Muscle of arm (tissue), 1 donor: ENCODE measurements at regions not wholly inside any gene's neighbourhood (a gene's known extent, or its start where the extent isn't known, plus 50 kb on each side); places are given as distances from the start of the nearest gene placed in this dataset.
"Not testable (repeated sequence)": the region's sequence is repeated elsewhere in the genome, so short reads cannot be mapped to it uniquely, and the experiment has no call there.

Experiments
- DNase-seq: peaks from one replicate; pipeline ENCODE4 v3.0.0-alpha.2; 2013

DNA sequence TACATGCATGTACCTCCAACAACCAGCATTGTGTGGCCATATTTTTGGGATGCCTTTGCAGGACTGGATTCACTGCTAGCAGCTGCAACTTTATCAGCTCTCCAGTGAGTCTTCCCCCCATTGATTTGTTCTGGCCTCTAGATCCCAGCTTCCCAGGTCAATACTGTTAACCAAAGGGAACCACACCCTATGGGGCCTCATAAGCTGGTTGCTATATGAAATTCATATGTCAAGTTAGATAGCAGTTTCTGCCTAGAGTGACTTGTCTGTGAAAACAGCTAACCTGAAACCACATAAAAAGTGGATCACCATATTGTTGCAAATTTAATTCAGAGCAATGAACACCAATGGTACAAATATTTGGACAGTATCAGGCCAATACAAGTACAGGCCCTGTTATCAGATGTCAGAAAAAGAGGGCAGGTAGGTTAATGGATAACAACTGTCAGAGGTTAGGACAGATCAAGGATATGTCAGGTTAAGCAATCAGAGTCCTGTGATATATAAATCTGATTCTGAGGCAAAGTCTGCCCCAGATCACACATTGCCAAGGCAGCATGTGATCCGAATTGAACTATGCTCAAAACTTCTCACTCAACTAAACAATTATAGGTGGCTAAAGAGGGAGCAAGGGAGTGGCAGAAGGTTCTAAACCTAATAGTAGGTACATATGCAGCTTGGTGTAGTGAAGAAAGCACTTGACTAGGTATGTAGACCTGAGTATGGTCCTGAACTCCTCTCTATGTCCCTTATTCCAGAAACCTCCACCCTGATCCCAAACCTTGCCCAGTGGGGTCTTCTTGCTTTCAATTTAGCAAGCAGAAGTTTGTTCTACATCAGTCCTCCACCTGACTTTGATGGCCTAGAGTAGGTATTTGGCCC, 94.7 kb upstream of the FOXN2 start:
- DNase-seq = no peak

DNA sequence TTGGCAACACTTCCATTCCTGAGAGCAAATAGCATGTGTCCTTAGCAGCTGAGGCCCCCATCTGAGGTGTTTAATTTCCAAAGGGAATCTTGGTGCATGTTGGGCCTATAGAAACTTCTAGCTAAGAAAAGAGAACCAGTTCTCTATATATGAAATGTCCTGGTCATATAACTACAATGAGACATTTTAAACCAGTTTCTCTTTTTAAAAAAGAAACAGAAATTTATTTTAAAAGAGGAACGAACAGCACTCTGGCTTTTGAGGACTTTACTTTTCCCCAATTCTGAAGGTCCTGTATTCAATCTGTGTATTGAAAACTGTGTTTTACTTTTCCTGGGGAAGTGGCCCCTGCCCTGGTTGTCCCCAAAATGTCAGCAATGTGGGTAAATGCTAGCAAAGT, 94.0 kb upstream of the FOXN2 start:
- no peak for DNase-seq

DNA sequence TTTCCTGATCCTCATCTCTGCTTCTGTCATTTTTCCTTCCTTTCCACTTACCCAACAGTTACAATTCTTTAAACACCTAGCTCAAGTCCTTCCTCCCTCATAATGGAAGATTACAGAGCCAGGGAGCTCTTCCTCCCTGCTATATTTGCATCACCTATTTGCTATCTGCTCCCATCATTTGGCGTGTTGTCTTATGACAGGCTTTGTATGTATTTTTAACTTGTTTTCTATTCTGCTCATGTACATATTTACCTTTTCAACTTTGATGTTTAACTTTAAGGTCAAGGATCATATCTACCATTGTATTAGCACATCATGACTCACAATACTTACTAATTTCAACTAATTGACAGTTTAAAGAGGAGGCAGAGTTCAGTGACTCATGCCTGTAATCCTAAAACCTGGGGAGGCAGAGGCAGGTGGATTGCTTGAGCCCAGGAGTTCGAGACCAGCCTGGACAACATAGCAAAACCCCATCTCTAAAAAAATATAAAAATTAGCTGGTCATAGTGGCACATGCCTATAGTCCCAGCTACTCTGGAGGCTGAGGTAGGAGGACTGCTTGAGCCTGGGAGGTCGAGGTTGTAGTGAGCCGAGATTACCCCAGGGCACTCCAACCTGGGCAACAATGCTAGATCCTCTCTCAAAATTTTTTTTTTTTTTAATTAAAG, 92.5 kb upstream of the FOXN2 start:
- no peak for DNase-seq

DNA sequence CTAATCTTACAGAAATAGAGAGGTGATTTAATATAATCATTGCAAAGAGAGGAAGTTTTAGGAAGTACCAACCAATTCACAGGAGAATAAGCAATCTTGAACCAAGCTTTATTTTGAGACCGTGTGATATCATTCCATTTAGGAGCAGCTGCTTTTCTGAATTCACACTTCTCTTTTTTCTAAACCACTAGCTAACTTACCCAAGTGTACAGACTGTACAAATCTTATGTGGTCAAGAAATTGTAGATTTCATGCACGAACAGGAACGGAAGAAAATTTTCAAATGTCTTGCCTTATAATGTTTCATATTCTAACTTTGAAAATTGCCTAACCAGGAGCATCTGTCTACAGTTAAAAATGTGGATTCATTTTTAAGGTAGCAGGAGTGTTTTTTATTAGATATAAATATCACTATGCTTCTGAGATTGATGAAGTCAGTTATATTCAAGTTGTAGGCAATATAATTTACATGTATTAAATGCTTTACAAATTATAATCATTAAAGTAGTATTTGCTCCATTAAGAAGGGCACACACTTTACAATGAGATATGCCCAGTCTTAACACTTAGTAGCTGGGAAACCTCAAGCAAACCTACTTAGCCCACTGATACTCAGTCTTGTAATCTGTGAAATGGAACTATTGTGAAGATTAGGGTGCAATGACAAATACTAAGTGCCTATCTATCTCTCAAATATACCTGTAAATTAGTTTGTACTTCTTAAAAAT, 86.7 kb upstream of the FOXN2 start:
- DNase-seq = no peak

DNA sequence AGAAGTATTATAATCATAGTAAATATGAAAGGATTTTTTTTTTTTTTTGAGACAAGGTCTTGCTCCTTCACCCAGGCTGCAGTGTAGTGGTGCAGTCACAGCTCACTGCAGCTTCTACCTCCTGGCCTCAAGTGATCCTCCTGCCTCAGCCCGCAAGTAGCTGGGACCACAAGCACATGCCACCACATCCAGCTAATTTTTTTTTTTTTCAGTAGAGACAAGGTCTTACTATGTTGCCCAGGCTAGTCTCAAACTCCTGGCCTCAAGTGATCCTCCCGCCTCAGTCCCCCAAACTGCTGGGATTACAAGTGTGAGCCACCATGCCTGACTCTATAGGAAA, 86.2 kb upstream of the FOXN2 start:
- DNase-seq = no peak

DNA sequence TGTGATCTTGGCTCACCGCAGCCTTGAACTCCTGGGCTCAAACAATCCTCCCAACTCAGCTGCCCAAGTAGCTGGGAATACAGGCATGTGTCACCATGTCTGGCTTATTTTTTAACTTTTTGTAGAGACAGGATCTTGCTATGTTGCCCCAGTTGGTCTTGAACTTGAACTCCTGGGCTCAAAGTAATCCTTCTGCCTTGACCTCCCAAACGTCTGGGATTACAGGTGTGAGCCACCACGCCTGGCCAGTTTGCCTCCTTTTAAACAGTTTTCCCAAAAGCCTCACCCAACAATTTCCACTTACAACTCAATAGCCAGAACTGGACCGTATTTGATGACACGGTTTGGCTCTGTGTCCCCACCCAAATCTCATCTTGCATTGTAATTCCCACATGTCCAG, 85.4 kb upstream of the FOXN2 start:
- no peak for DNase-seq

DNA sequence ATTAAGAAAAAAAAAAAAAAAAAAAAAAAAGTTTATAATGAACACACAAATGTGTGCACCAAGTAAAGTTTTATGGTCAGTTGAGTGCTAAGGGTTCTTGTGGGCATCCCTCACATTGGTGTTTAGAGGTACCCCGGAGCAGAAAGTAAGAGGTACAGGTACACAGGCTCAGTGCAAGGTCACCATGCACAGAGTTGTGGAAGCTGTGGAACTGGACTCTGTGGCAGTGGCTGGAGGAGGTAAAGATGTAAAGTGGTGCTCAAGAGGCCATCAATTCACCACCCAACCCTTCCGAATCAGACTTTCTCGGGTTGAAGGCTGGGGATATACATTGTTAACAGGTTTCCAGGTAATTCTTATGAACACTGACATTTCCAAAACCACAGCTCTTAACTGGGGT, 83.6 kb upstream of the FOXN2 start:
- no peak for DNase-seq

DNA sequence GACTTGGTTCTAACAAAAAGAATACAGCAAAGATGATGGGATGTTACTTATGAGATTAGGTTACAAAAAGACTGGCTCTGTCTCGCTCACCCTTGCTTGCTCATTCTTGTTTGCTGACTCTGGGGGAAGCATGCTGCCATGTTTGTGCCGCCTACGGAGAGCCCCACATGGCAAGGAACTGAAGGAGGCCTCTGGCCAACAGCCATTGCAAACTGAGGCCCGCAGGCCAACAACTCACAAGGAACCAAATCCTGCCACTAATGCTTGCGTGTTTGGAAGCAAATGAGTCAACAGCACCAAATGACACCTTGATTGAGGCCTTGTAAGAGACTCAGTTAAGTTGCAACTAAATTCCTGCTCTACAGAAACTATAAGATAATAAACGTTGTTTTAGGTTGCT, 82.1 kb upstream of the FOXN2 start:
- DNase-seq = no peak

DNA sequence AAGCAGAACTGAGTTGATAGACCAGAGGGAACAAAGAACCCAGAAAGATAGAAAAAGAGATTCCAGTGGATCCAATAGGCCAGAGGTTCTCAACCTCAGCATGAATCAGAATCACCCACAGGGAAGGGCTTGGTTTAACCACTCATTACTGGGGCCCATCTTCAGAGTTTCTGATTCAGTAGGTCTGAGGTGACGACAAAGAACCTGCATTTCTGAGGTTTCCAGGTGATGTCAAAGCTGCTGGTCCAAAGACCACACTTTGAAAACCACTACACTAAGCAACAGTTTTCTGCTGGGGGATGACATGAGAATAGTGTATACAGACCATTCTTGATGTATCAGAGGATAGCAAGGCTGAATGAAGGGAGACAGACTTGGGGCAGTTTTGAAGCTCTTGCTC, 81.5 kb upstream of the FOXN2 start:
- DNase-seq = no peak

DNA sequence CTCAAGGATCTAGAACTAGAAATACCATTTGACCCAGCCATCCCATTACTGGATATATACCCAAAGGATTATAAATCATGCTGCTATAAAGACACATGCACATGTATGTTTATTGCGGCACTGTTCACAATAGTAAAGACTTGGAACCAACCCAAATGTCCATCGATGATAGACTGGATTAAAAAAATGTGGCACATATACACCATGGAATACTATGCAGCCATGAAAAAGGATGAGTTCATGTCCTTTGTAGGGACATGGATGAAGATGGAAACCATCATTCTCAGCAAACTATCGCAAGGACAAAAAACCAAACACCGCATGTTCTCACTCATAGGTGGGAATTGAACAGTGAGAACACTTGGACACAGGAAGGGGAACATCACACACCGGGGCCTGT, 80.7 kb upstream of the FOXN2 start:
- DNase-seq = not testable (repeated sequence)

DNA sequence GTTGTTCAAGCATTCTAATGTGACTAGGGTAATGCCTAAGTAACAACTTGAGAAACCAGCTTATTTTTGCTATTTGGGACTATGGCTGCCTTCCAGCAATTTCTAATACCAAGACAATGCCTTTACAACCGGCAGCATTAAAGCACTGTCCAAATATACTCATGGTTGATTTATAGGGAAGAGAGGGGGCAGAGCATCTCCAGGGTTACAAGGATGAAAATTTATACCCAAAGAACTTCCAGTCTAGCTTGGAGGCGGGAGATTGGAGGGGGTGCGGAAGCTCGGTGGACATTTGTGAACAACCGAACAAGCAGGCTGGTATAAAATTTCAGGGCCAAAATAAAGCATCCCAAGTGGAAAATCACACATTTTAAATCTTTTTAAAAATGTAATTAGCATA, 79.4 kb upstream of the FOXN2 start:
- no peak for DNase-seq

DNA sequence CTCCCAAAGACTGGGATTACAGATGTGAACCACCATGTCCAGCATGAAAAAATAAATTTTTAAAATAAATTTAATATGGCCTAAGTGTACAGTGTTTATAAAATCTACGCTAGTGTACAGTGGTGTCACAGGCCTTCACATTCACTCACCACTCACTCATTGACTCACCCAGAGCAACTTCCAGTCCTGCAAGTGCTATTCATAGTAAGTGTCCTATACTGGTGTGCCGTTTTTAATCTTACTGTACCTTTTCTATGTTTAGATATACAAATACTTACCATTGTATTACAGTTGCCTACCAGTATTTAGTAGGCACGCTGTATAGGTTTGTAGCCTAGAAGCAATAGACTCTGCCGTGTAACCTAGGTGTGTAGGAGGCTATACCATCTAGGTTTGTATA, 76.1 kb upstream of the FOXN2 start:
- no peak for DNase-seq

DNA sequence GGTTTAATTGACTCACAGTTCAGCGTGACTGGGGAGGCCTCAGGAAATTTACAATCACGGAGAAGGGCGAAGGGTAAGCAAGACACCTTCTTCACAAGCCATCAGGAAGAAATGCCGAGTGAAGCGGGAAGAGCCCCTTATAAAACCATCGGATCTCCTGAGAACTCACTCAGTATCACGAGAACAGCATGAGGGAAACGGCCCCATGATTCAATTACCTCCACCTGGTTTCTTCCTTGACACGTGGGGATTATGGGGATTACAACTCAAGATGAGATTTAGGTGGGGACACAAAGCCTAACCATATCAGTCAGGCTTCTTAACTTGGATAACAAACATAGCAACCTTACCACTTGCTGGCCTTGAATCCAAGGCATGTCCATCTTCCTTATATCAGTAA, 73.6 kb upstream of the FOXN2 start:
- no peak for DNase-seq

DNA sequence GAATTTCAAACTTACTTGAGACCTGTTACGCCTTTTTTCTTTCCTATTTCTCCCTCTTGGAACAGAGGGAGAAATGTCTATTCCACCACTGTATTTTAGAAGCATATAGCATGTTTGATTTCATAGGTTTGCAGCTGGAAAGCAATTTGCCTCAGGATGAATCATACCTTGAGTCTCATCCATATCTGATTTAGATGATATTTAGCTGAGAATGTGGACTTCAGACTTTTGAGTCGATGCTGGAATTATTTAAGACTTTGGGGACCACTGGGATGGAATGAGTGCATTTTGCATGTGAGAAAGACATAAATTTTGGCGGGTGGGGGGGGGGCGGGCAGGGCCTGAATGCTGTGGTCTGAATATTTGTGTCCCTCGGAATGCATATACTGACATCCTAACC, 67.3 kb upstream of the FOXN2 start:
- DNase-seq = no peak

DNA sequence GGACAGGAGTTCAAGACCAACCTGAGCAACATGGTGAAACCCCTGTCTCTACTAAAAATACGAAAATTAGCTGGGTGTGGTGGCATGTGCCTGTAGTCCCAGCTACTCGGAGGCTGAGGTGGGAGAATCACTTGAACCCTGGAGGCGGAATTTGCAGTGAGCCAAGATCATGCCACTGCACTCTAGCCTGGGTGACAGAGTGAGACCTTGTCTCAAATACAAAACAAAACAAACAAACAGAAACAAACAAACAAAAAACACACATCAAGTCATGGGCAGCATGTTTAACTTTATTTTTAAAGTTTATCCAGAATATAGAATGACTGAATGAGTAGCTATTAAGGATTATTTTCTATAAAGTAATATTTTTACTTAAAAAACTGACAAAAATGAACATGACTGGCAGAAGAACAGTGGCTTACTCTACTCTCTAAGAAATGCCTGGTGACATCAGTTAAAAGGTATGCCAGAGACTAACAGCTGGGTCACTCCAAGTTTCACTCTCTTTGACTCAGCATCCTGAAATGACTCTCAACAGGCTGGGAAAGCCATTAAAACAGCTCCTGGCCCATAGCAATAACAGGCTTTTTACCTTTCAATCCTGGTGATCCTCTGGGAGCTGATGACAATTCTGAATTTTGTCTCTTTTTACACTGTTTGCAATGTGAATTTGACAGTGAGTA, 66.1 kb upstream of the FOXN2 start:
- peak; percentile 61 for DNase-seq

DNA sequence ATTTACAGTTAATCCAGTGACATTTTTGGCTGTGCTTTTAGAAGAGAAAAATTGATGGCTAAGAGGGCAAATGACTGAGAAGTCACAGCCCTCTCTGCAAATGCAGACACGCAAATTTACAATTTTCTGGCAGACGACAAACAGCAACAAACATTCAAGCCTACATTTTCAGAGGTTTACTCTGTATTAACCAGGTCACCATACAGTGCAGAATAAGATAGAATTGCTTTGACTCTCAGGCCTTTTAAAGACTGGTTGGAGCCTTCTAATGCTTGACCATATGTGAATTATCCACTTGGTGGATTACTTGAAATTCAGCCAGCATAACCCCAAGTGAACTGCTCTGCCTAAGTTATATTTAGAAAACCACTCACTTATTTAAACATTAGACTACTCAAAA, 65.5 kb upstream of the FOXN2 start:
- peak; percentile 70 for DNase-seq

DNA sequence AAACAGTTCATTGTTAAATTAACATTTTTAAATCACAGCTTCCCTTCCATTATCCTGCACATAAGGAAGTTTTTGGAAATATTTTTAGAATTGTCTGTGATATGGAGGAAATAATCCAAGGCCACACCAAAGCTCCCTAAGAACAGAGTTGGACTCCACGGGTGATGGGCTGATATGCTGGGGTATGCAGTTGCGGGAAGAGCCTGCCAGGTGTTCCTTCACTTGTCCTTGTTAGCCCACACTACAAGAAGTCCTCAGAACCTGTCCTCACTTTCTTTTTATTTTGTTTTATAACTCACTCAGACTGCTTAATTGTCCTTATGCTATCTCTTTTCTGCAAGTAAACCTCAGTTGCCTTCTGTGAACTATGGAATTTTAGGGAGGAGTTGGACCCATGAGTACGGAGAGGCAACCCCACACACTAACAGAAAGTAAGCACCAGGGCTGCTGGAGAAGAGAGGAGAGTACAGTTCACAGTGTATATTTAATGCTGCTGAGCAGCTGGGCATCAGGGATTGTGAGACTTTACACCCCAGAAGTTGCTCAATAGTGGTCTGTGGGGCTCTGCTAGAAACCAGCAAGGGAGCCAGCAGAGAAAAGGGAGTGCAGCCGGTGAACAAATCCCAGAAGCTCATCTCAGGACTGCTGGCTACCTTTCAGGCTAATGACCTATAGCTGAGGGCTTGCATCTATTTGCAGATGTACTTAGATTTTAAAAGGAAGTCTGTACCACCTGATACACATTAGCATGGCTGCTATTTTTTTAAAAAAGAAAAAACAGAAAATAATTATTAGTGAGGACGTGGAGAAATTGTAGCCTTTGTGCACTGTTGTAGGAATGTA, 64.6 kb upstream of the FOXN2 start:
- DNase-seq = peak; percentile 27

DNA sequence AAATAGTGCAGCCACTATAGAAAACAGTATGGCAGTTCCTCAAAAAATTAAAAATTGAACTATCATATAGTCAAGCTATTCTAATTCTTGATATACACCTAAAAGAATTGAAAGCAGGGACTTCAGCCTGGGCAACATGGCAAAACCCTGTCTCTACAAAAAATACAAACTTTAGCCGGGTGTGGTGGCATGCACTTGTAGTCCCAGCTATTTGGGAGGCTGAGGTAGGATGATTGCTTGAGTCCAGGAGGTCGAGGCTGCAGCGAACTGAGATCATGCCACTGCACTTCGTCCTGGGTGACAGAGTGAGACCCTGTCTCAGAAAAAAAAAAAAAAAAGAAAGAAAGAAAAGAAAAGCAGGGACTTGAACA, 64.0 kb upstream of the FOXN2 start:
- DNase-seq = no peak

DNA sequence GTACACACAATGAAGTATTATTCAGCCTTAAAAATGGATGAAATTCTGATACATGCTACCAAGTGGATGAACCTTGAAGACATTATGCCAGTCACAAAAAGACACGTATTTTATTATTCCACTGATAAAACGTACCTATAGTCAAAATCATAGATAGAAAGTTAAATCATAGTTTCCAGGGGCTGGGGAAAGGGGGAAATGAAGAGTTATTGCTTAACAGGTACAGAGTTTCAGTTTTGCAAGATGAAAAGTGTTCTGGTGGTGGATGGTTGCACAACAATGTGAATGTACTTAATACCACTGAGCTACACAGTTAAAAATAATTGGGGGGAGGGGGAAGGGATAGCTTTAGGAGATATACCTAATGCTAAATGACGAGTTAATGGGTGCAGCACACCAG, 63.5 kb upstream of the FOXN2 start:
- no peak for DNase-seq

DNA sequence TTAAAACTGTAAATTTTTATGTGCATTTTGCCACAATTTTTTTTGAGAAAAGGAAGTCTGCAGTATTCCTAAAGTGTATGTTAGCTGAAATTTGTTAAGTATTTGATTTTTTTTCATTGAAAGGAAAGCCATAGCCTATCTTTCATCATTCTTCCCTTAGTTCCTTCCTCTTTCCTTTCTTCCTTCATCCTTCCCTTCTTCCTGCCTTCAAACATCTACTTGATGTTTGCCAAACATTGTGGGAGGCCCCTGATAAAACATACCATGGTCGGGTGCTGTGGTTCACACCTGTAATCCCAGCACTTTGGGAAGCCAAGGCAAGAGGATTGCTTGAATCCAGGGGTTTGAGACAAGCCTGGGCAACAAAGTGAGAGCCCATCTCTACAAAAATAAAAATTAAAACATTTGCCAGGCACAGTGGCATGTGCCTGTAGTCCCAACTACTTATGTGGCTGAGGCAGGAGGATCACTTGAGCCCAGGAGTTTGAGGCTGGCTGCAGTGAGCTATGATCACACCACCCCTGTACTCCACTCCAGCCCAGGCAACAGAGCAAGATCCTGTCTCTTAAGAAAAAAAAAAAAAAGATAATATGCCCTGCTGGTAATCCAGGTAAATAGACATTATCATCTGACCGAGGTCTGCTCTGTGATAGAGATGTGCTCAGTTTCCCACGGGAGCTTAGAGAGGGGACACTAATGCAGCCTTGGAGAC, 62.9 kb upstream of the FOXN2 start:
- no peak for DNase-seq

DNA sequence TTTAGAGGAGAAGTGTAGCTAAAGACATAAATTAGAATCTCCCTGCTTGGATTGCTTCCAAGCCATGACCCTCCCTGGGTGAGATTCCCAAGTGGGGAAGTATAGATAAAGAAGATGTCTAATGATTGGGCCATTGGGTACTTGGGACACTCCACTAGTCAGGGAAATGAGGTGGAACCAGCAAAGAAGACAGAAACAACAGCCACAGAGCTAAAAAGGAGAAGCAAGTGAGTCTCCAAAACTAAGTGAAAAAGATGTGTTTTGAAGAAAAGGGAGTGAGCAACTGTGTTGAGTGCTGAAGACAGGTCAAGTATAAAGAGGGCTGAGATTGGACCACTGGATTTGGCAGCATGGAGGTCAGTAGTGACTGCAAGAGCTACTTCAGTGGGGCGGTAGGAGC, 61.2 kb upstream of the FOXN2 start:
- no peak for DNase-seq
